ENCODE measurements at regions not wholly inside any gene's neighbourhood (a gene's known extent, or its start where the extent isn't known, plus 50 kb on each side); places are given as distances from the start of the nearest gene placed in this dataset.

DNA sequence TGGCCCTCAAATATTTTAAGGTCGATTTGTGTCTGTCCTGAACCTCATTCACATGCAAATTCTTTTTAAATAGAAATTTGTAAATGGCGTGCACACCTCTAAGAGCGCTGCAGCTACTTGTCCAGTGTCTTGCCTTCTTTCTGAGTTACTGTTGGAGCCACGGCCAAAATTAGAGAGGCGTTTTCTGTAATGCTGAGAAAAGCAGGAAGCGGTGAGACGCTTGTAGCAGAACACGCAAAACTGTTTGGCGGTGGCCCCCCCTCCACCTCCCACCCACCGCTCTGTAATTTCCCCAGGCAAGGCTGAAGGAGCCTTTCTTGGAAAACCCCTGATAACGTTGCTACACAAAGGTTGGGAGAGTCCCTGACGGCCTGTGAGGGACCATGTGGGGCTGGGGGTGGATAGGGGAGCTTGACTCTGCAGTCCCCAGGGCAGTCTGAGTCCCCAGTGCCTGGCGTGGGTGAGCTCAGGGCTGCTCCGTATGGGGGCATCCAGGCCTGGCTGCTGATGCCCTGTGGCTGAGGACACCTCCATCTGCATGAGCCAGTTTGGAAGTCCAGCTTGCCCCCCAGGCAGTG is 96.5 kb downstream of the GADD45G start:
- TF ChIP-seq, protein P1, sequence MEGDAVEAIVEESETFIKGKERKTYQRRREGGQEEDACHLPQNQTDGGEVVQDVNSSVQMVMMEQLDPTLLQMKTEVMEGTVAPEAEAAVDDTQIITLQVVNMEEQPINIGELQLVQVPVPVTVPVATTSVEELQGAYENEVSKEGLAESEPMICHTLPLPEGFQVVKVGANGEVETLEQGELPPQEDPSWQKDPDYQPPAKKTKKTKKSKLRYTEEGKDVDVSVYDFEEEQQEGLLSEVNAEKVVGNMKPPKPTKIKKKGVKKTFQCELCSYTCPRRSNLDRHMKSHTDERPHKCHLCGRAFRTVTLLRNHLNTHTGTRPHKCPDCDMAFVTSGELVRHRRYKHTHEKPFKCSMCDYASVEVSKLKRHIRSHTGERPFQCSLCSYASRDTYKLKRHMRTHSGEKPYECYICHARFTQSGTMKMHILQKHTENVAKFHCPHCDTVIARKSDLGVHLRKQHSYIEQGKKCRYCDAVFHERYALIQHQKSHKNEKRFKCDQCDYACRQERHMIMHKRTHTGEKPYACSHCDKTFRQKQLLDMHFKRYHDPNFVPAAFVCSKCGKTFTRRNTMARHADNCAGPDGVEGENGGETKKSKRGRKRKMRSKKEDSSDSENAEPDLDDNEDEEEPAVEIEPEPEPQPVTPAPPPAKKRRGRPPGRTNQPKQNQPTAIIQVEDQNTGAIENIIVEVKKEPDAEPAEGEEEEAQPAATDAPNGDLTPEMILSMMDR (IDR thresholded peaks at IDR 0.05; ENCODE audit: low read depth, low read length): no peak
- DNase-seq (ENCODE audit: low read depth in 2 of 2): no peak
- no peak overlapping the region for H3K4me3 ChIP-seq (replicated peaks in 1 of 2; ENCODE audit: low read depth in 2 of 2, low read length in 2 of 2)

DNA sequence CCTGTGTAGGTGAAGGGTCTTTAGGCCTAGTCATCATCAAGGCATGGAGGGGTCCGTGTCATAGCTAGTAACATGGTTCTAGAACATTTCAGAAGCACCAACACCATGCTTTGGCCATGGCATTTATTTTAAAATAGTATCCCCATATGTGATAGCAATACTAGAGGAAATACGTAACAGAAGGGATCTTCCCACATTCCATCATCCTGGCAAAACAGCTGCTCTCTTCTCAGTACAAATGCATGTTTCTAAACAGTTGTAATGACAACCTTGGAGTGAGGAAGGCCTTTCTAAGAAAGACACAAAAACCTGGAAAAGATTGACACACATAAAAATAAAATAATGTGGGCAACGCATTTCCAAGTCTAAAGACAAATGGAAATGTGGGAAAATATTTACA is 97.6 kb downstream of the GADD45G start:
- H3K4me3 ChIP-seq (replicated peaks in 1 of 2; ENCODE audit: low read depth in 2 of 2, low read length in 2 of 2): no peak overlapping the region
- TF ChIP-seq, protein P1 (IDR thresholded peaks at IDR 0.05; ENCODE audit: low read depth, low read length): no peak
- no peak for DNase-seq (ENCODE audit: low read depth in 2 of 2)

DNA sequence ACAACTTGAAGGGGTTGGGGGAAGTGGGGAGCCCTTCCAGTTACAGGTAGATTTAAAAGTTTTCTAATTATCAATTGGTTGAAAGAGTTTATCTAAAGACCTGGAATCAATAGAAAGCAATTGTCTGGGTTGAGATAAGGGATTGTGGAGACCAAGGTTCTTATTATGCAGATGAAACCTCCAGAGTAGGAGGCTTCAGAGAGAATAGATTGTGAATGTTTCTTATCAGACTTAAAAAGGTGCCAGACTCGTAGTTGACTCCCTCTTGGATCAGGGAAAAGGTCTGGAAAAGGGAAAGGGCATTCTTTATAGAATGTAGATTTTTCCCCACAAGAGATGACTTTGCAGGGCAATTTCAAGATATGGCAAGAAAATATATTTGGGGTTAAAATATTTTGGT is 100.8 kb downstream of the GADD45G start:
- DNase-seq (ENCODE audit: low read depth in 2 of 2): no peak
- TF ChIP-seq, protein P1 (IDR thresholded peaks at IDR 0.05; ENCODE audit: low read depth, low read length): no peak
- H3K4me3 ChIP-seq (replicated peaks in 1 of 2; ENCODE audit: low read depth in 2 of 2, low read length in 2 of 2): no peak overlapping the region

DNA sequence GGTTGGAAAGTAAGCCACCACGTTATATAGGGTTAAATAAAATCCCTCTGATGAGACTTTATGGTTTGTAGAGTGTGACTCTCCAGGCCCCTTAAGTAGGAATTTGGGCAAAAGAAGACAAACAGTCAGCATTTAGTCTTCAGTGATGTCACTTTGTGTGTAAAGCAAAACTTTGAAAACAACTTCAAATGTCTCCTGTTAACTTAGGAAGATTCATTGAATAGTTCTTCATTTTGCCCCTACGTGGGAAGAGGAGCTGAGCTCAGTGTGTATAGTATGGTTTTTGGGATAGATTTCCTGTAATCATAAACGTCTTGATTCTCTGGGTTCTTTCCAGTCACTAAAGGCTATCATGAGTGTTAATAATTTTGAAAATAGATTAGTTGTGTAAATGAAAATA is 101.3 kb downstream of the GADD45G start:
- H3K4me3 ChIP-seq (replicated peaks in 1 of 2; ENCODE audit: low read depth in 2 of 2, low read length in 2 of 2): no peak overlapping the region
- DNase-seq (ENCODE audit: low read depth in 2 of 2): no peak
- TF ChIP-seq, protein P1 (IDR thresholded peaks at IDR 0.05; ENCODE audit: low read depth, low read length): no peak

DNA sequence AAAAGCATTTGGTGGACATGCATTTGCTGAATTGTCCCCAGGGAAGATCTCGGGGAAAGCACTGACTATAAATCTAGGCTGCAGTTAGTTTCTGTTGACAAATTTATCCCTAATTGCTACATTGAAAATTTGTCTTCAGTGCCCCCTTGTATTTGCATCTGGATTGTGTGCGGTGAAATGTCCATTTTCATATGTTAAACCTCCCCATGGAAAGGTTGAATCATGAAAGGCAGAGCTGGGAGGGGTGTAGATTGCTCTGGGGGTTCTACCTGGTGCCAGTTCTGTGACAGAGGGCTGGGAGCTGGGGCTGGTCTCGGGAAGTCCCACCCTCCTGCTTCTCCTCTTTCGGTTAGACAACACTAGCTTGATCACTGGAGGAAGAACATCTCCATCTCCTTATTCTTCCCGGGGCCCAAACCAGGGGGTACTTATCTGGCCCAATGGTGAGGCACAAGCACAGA is 101.9 kb downstream of the GADD45G start:
- TF ChIP-seq, protein P1 (IDR thresholded peaks at IDR 0.05; ENCODE audit: low read depth, low read length): no peak
- no peak overlapping the region for H3K4me3 ChIP-seq (replicated peaks in 1 of 2; ENCODE audit: low read depth in 2 of 2, low read length in 2 of 2)
- no peak for DNase-seq (ENCODE audit: low read depth in 2 of 2)

DNA sequence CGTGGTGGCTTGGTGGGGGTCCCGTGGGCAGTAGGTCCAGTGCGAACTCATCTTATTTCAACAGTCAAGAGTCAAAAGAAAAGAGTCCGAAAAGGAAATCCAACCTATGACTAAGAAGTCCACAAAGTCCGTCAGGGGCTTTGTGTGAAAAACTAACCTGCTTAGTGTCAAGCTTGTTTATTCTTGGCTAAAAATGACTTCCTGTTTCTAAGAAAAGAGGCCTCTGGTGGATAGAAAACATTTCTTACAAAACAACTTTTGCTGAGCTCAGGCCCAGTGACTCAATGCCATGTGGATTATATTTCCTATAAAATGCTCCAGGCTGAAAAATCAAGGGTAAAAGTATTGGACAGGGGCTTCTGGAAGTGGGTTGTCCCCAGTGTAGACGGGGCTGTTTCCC is 105.9 kb downstream of the GADD45G start:
- DNase-seq (ENCODE audit: low read depth in 2 of 2): peak; percentile 0 to 17
- no peak overlapping the region for H3K4me3 ChIP-seq (replicated peaks in 1 of 2; ENCODE audit: low read depth in 2 of 2, low read length in 2 of 2)
- TF ChIP-seq, protein P1 (IDR thresholded peaks at IDR 0.05; ENCODE audit: low read depth, low read length): no peak

DNA sequence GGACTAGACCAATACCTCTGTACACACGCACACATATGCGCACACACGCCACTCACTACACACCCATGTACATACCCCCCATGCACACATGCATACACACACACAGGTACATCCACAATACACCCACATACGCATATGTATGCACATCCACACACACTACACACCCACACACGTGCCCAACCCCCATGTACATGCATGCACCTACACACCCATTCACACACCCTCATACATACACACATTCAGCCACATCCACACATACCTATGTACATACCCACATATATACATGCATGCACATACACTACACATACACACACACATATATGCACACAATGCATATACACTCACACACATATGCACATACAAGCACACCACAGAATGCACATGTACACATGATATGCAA is 107.1 kb downstream of the GADD45G start:
- no peak overlapping the region for H3K4me3 ChIP-seq (replicated peaks in 1 of 2; ENCODE audit: low read depth in 2 of 2, low read length in 2 of 2)
- no peak for DNase-seq (ENCODE audit: low read depth in 2 of 2)
- TF ChIP-seq, protein P1 (IDR thresholded peaks at IDR 0.05; ENCODE audit: low read depth, low read length): no peak
